Heart left ventricle (tissue), 16 donors: ENCODE measurements at regions not wholly inside any gene's neighbourhood (a gene's known extent, or its start where the extent isn't known, plus 50 kb on each side); places are given as distances from the start of the nearest gene placed in this dataset.

Experiments
- ATAC-seq, 4 donors: fragments of 200-7000 bp; cut with Tn5 transposase; one replicate each; pipeline ENCODE4 v1.9.1; 2020 to 2022; ENCODE audit warnings: moderate library complexity in 4 of 4, mild to moderate bottlenecking in 3 of 4, moderate number of reproducible peaks in 1 of 4
- DNase-seq, 5 donors: peaks; one replicate each; pipeline ENCODE4 v3.0.0-alpha.2; 2020
- H3K27ac ChIP-seq, 12 donors: fragments of 200-600 bp; sonication (generic) in 4 of 12; one replicate each; pipeline versions ENCODE4 v1.5.0 to v1.8.0; 2016 to 2022; ENCODE audit warnings: mild to moderate bottlenecking in 2 of 12
- H3K27me3 ChIP-seq, 9 donors: fragments of 200-600 bp; sonication (generic) in 2 of 9; one replicate each; pipeline versions ENCODE4 v1.5.1 to v1.8.0; 2016 to 2022; ENCODE audit warnings: mild to moderate bottlenecking in 3 of 9
- H3K36me3 ChIP-seq, 9 donors: fragments of 200-600 bp; sonication (generic) in 2 of 9; one replicate each; pipeline versions ENCODE4 v1.5.0 to v1.8.0; 2018 to 2022; ENCODE audit warnings: mild to moderate bottlenecking in 2 of 9
- H3K4me1 ChIP-seq, 12 donors: fragments of 200-600 bp; sonication (generic) in 4 of 12; one replicate each; pipeline versions ENCODE4 v1.5.0 to v1.8.0; 2016 to 2022; ENCODE audit warnings: mild to moderate bottlenecking in 3 of 12
- H3K4me3 ChIP-seq, 12 donors: fragments of 200-600 bp; sonication (generic) in 4 of 12; one replicate each; pipeline versions ENCODE4 v1.5.0 to v1.8.0; 2017 to 2022; ENCODE audit warnings: mild to moderate bottlenecking in 9 of 12, moderate library complexity in 4 of 12
- H3K9me3 ChIP-seq, 12 donors: fragments of 200-600 bp; sonication (generic) in 4 of 12; one replicate each; pipeline versions ENCODE4 v1.5.0 to v1.8.0; 2016 to 2022; ENCODE audit warnings: mild to moderate bottlenecking in 1 of 12
- CTCF ChIP-seq, 12 donors: fragments of 200-600 bp; sonication (generic) in 4 of 12; IDR thresholded peaks; one replicate each; pipeline versions ENCODE4 v1.5.0 to v1.8.0; 2018 to 2022; ENCODE audit warnings: antibody characterized with exemption in 12 of 12, mild to moderate bottlenecking in 5 of 12
- POLR2A ChIP-seq, 2 donors: fragments of 450-650 bp; IDR thresholded peaks; one replicate each; pipeline ENCODE4 v1.6.1; 2017; ENCODE audit warnings: antibody characterized with exemption in 2 of 2, mild to moderate bottlenecking in 2 of 2, moderate library complexity in 2 of 2
- WGBS, 4 donors: extraction: QIAGEN DNeasy Blood & Tissue Kit in 2 of 4; methylation state at CpG; one replicate each; pipeline versions ENCODE4 v1.1.5 to v1.1.7; 2013 to 2018; 5-methylcytosine and 5-hydroxymethylcytosine counted together
- intact Hi-C, 10 donors: fragments of 100-400 bp; cut with DNase I; formaldehyde crosslinking; loops; one replicate each; pipeline versions ENCODE4 v1.11.1 to v1.14.2; 2022
- donor health status: ischemic (EF 13 %, LVEDD 7.1; RV severe dilation, severe dysfunction).
- donor health status: healthy with polysubstance abuse.
- donor health status: DM: no; HTN: yes; CAD: no.
- donor health status: DM: no; HTN: no; CAD: no.
- donor health status: ischemic (EF 25% LVEDD 6.9; RV normal size, moderate dysfunction).
- donor health status: ischemic (EF 25% LVEDD 5.7; RV mildly dilated, moderate dysfunction).
- donor health status: healthy.
- donor health status: DM: yes; HTN: yes; CAD: no.
- donor health status: ischemic (EF 35%, LVEDD 5.7; RV mildly dilated, moderate dysfunction).
- donor health status: nonischemic (EF 11% LVEDD 7.7; RV severe dilation, severe dysfunction).
- donor health status: DM: yes; HTN: yes; CAD: no.
- donor health status: PGD.
- donor health status: ischemic (EF 29% LVEDD 5.4; RV normal size, mild dysfunction).
- donor health status: nonischemic (EF 23%, LVEDD 6.1; RV moderate dilation, normal function).

DNA sequence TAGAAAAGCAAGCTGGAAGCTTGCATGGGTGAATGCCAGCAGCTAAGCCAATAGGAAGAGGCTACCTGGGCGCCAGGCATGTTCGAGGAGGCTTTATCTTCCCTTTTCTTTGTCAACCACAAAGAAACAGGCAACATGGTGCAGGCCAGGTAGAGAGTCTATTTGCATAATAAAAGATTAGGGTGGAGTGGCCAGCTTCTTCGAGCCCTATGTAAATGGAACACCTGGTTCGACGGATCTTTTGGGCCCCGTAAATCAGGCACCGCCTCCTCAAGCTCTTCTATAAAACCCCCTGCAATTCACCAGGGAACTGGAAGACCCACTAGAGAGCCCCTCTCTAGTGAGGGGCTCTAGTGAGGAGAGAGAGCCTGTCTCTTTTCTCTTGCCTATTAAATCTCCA lies 1106.2 kb upstream of the CELF2 start:
- H3K27ac ChIP-seq: no peak overlapping the region
- no peaks in the 10 kb centered on the region for H3K27me3 ChIP-seq
- intact Hi-C loops: no loop called here
- WGBS, 4 donors: 83 to 87% (median 86%) methylated on average over 7 of the region's 7 CpGs
- H3K4me3 ChIP-seq: no peak overlapping the region
- DNase-seq: no peak
- H3K9me3 ChIP-seq: peaks cover 0 to 12% (median 0%) of the 10 kb centered on the region in 12 donors
- ATAC-seq: no peak
- H3K4me1 ChIP-seq: no peaks in the 10 kb centered on the region
- no peak for TF ChIP-seq CTCF (IDR thresholded peaks at IDR 0.05)
- no peak for TF ChIP-seq POLR2A (IDR thresholded peaks at IDR 0.05)
- no peaks in the 10 kb centered on the region for H3K36me3 ChIP-seq

GRCh38 chr10:9913876-9914514 lies 1103.7 kb upstream of the CELF2 start:
- TF ChIP-seq CTCF (IDR thresholded peaks at IDR 0.05) (no peak), POLR2A (IDR thresholded peaks at IDR 0.05) (no peak)
- ATAC-seq (no peak), DNase-seq (no peak)
- intact Hi-C loops: no loop called here
- H3K36me3 ChIP-seq: no peaks in the 10 kb centered on the region
- 59 to 81% (median 69%) methylated on average over 5 of the region's 5 CpGs for WGBS, 4 donors
- H3K9me3 ChIP-seq: peaks cover 0 to 3% (median 0%) of the 10 kb centered on the region in 12 donors
- H3K27me3 ChIP-seq: peaks cover 0 to 3% (median 0%) of the 10 kb centered on the region in 9 donors
- H3K4me1 ChIP-seq: no peaks in the 10 kb centered on the region
- no peak overlapping the region for H3K27ac ChIP-seq
- H3K4me3 ChIP-seq: no peak overlapping the region

GRCh38 chr10:9921544-9921943 lies 1096.1 kb upstream of the CELF2 start:
- peaks cover 0 to 3% (median 0%) of the 10 kb centered on the region in 12 donors for H3K4me1 ChIP-seq
- no peak overlapping the region for H3K4me3 ChIP-seq
- H3K9me3 ChIP-seq: no peaks in the 10 kb centered on the region
- TF ChIP-seq POLR2A (IDR thresholded peaks at IDR 0.05): no peak
- no peak for TF ChIP-seq CTCF (IDR thresholded peaks at IDR 0.05)
- DNase-seq: no peak
- no peak overlapping the region for H3K27ac ChIP-seq
- intact Hi-C loops: no loop called here
- ATAC-seq: no peak
- 34 to 49% (median 43%) methylated on average over 4 of the region's 4 CpGs for WGBS, 4 donors
- H3K27me3 ChIP-seq: peaks cover 0 to 3% (median 0%) of the 10 kb centered on the region in 9 donors
- H3K36me3 ChIP-seq: no peaks in the 10 kb centered on the region

DNA sequence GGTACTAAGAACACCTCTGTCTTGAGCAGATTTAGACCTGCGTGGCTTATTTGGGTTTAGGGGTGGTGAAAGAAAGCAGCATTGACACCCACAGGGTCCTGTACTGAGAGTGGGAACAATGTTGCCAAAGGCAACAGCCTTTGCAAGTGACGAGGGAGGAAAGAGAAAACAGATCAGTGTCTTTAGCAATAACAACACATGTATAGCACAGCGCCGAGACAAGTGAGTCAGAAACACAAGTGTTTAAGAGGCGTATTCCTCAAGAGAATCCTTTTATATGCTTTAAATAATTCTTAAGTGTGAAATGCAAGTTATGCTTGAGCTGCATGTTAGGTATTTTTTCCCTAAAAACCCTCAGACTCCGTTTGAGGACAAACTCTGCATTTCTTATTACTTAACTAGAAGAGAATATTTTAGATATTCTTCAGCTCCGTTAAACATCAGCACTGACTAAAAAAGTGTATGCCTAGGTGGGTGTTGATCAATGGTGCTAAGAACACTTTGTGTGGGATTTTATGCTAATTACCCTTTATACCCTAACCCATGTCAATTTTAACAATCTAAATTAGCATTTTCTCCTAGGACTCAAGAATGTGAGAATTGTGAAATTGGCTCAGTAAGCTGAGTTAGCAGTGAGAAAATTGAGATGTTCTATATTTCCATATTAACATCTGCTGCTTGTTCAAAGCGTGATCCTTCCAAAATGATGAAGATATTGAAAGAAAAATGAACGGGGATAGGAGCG lies 1095.4 kb upstream of the CELF2 start:
- Histone ChIP-seq H3K9me3 (no peaks in the 10 kb centered on the region), H3K4me1 (peaks cover 0 to 3% (median 0%) of the 10 kb centered on the region in 12 donors), H3K27ac (no peak overlapping the region), H3K4me3 (no peak overlapping the region), H3K36me3 (no peaks in the 10 kb centered on the region), H3K27me3 (peaks cover 0 to 3% (median 0%) of the 10 kb centered on the region in 9 donors)
- TF ChIP-seq CTCF (IDR thresholded peaks at IDR 0.05): no peak
- TF ChIP-seq POLR2A (IDR thresholded peaks at IDR 0.05): no peak
- intact Hi-C loops: no loop called here
- WGBS, 4 donors: 70 to 77% (median 72%) methylated on average over 10 of the region's 10 CpGs
- ATAC-seq (no peak), DNase-seq (no peak)
